GM19455 (cell line): ENCODE measurements at regions not wholly inside any gene's neighbourhood (a gene's known extent, or its start where the extent isn't known, plus 50 kb on each side); places are given as distances from the start of the nearest gene placed in this dataset.

Source experiments
- ATAC-seq: cut with Tn5 transposase; IDR thresholded peaks from one replicate; pipeline ENCODE4 v1.9.1; 2021; ENCODE audit not compliant: unreplicated experiment

- ATAC-seq, result no peak
Observed at GRCh38 chr1:185581961-185582725, 152.0 kb upstream of the HMCN1 start.

GRCh38 chr1:185581020-185581419, 153.2 kb upstream of the HMCN1 start:
- no peak for ATAC-seq

- ATAC-seq, result no peak
Observed at GRCh38 chr1:185578293-185578692, 155.9 kb upstream of the HMCN1 start.

GRCh38 chr1:185574139-185574875, 159.9 kb upstream of the HMCN1 start:
- no peak for ATAC-seq

- no peak for ATAC-seq
Observed at GRCh38 chr1:185573677-185574076, 160.5 kb upstream of the HMCN1 start.

- ATAC-seq, result no peak
Observed at GRCh38 chr1:185573162-185573561, 161.0 kb upstream of the HMCN1 start.

- no peak for ATAC-seq
Observed at GRCh38 chr1:185570962-185571361, 163.2 kb upstream of the HMCN1 start.

- no peak for ATAC-seq
Observed at GRCh38 chr1:185568155-185569123, 165.8 kb upstream of the HMCN1 start.

- no peak for ATAC-seq
Observed at GRCh38 chr1:185567440-185567839, 166.8 kb upstream of the HMCN1 start.

GRCh38 chr1:185566995-185567394, 167.2 kb upstream of the HMCN1 start:
- no peak for ATAC-seq

GRCh38 chr1:185565302-185565701, 168.9 kb upstream of the HMCN1 start:
- no peak for ATAC-seq

- no peak for ATAC-seq
Observed at GRCh38 chr1:185564816-185565215, 169.4 kb upstream of the HMCN1 start.

GRCh38 chr1:185562461-185563359, 171.5 kb upstream of the HMCN1 start:
- ATAC-seq, result no peak

GRCh38 chr1:185561629-185562028, 172.6 kb upstream of the HMCN1 start:
- no peak for ATAC-seq

GRCh38 chr1:185560760-185561159, 173.4 kb upstream of the HMCN1 start:
- ATAC-seq, result no peak

GRCh38 chr1:185559684-185560331, 174.4 kb upstream of the HMCN1 start:
- peak; percentile 96 for ATAC-seq

GRCh38 chr1:185559151-185559550, 175.0 kb upstream of the HMCN1 start:
- ATAC-seq, result no peak

GRCh38 chr1:185556561-185556960, 177.6 kb upstream of the HMCN1 start:
- no peak for ATAC-seq

GRCh38 chr1:185555743-185556142, 178.4 kb upstream of the HMCN1 start:
- no peak for ATAC-seq

- no peak for ATAC-seq
Observed at GRCh38 chr1:185551008-185551407, 183.2 kb upstream of the HMCN1 start.
